H1 (cell line): ENCODE measurements at regions not wholly inside any gene's neighbourhood (a gene's known extent, or its start where the extent isn't known, plus 50 kb on each side); places are given as distances from the start of the nearest gene placed in this dataset.

Experiments
- CTCF ChIA-PET: fragments of 300-600 bp; sonication (Branson Sonifier 250); formaldehyde crosslinking; loops from one replicate; lab custom pipeline; 2021; ENCODE audit not compliant: partially characterized antibody; lab: Charles Lee
- POLR2A ChIA-PET: fragments of 300-600 bp; sonication (Branson Sonifier 250); formaldehyde crosslinking; loops from one replicate; lab custom pipeline; 2021; ENCODE audit warnings: inconsistent platforms; ENCODE audit not compliant: partially characterized antibody; lab: Charles Lee
- DNase-seq, 2 experiments: peaks; one replicate each; pipeline versions ENCODE4 v3.0.0 to v3.0.0-alpha.2; 2010 to 2022; ENCODE audit warnings: low spot score in 2 of 2, low read depth in 1 of 2, mixed read lengths in 1 of 2
- FAIRE-seq: peaks from 2 replicates; lab custom pipeline; 2011; peaks lifted over from hg19 to GRCh38; lab: Jason Lieb, UNC
- H2AFZ ChIP-seq: 2 replicates; pipeline ENCODE4 v1.8.1; 2012; ENCODE audit warnings: low read length, inconsistent platforms
- H2AK5ac ChIP-seq: 2 replicates; pipeline ENCODE4 v1.6.1; 2013; ENCODE audit warnings: low read depth, low read length
- H2BK120ac ChIP-seq: replicated peaks from 2 replicates; pipeline ENCODE3; 2013; ENCODE audit warnings: low read depth, low read length, inconsistent platforms
- H2BK12ac ChIP-seq: 2 replicates; pipeline ENCODE4 v1.6.1; 2013; ENCODE audit warnings: low read depth, low read length
- H2BK15ac ChIP-seq: 2 replicates; pipeline ENCODE4 v1.6.1; 2013; ENCODE audit warnings: low read length
- H2BK20ac ChIP-seq: 2 replicates; pipeline ENCODE4 v1.6.1; 2013; ENCODE audit warnings: low read length
- H2BK5ac ChIP-seq: 2 replicates; pipeline ENCODE4 v1.6.1; 2013; ENCODE audit warnings: low read depth, low read length
- H3K14ac ChIP-seq: 2 replicates; pipeline ENCODE4 v1.6.1; 2013; ENCODE audit warnings: inconsistent platforms; ENCODE audit not compliant: insufficient read length
- H3K18ac ChIP-seq: 2 replicates; pipeline ENCODE4 v1.6.1; 2013; ENCODE audit warnings: low read length; ENCODE audit errors: extremely low read depth
- H3K23ac ChIP-seq: 2 replicates; pipeline ENCODE4 v1.6.1; 2013; ENCODE audit warnings: inconsistent platforms; ENCODE audit not compliant: insufficient read length
- H3K23me2 ChIP-seq: 2 replicates; pipeline ENCODE4 v1.6.1; 2013; ENCODE audit warnings: low read depth, low read length
- H3K27ac ChIP-seq: 2 replicates; pipeline ENCODE4 v1.6.1; 2011; ENCODE audit warnings: low read depth, low read length, inconsistent platforms
- H3K27me3 ChIP-seq, 4 experiments: replicated peaks in 1 of 4; 1 replicate in 1 of 4; 2 replicates in 3 of 4; pipeline versions ENCODE4 v1.6.1 to v1.8.1; 2011 to 2013; ENCODE audit warnings: low read length in 3 of 4, mild to moderate bottlenecking in 3 of 4, inconsistent platforms in 2 of 4, mixed read lengths in 2 of 4, moderate library complexity in 1 of 4; ENCODE audit not compliant: control insufficient read depth in 3 of 4, insufficient read depth in 3 of 4; ENCODE audit errors: extremely low read depth in 1 of 4
- H3K36me3 ChIP-seq, 4 experiments: 2 replicates each; pipeline versions ENCODE4 v1.6.1 to v1.8.1; 2011 to 2013; ENCODE audit warnings: mild to moderate bottlenecking in 4 of 4, low read length in 3 of 4, moderate library complexity in 2 of 4, control low read depth in 1 of 4, inconsistent platforms in 1 of 4; ENCODE audit not compliant: insufficient read depth in 4 of 4, control insufficient read depth in 2 of 4
- H3K4ac ChIP-seq: replicated peaks from 2 replicates; pipeline ENCODE3; 2013; ENCODE audit warnings: low read length, low read depth, mixed read lengths, inconsistent platforms; ENCODE audit not compliant: insufficient read length
- H3K4me1 ChIP-seq, 4 experiments: replicated peaks in 1 of 4; 1 replicate in 1 of 4; 2 replicates in 3 of 4; pipeline versions ENCODE4 v1.6.1 to v1.8.1; 2011 to 2013; ENCODE audit warnings: low read length in 3 of 4, inconsistent platforms in 2 of 4, mixed read lengths in 1 of 4; ENCODE audit not compliant: insufficient read depth in 4 of 4, control insufficient read depth in 3 of 4
- H3K4me2 ChIP-seq, 2 experiments: 2 replicates each; pipeline versions ENCODE4 v1.6.1 to v1.8.1; 2011 to 2013; ENCODE audit warnings: low read depth in 2 of 2, low read length in 2 of 2, control low read depth in 1 of 2, inconsistent platforms in 1 of 2, mild to moderate bottlenecking in 1 of 2; ENCODE audit not compliant: insufficient read depth in 1 of 2
- H3K4me3 ChIP-seq, 4 experiments: fragments of 200-600, 300-600 bp in 1 of 4; sonication (generic), shearing (Covaris generic), sonication (Bioruptor Twin) in 1 of 4; 2 replicates each; pipeline versions ENCODE4 v1.5.1 to v1.8.1; 2011 to 2016; ENCODE audit warnings: low read length in 4 of 4, low read depth in 3 of 4, control low read depth in 2 of 4, inconsistent platforms in 2 of 4, mild to moderate bottlenecking in 2 of 4, mixed read lengths in 1 of 4, moderate library complexity in 1 of 4; ENCODE audit not compliant: insufficient read depth in 2 of 4; ENCODE audit errors: extremely low read depth in 1 of 4
- H3K56ac ChIP-seq: replicated peaks from 2 replicates; pipeline ENCODE3; 2013; ENCODE audit warnings: low read depth, mild to moderate bottlenecking, mixed read lengths, low read length, inconsistent platforms; ENCODE audit not compliant: insufficient read length
- H3K79me1 ChIP-seq: 2 replicates; pipeline ENCODE4 v1.6.1; 2013; ENCODE audit warnings: low read depth, low read length, control low read depth
- H3K79me2 ChIP-seq, 2 experiments: 2 replicates each; pipeline versions ENCODE4 v1.6.1 to v1.8.1; 2012 to 2013; ENCODE audit warnings: low read length in 2 of 2, mild to moderate bottlenecking in 2 of 2, inconsistent platforms in 1 of 2; ENCODE audit not compliant: insufficient read depth in 2 of 2, control insufficient read depth in 1 of 2
- H3K9ac ChIP-seq, 4 experiments: replicated peaks in 1 of 4; 1 replicate in 1 of 4; 2 replicates in 3 of 4; pipeline versions ENCODE4 v1.6.1 to v1.8.1; 2011 to 2013; ENCODE audit warnings: low read depth in 3 of 4, low read length in 3 of 4, control low read depth in 2 of 4, mild to moderate bottlenecking in 2 of 4, moderate library complexity in 2 of 4, inconsistent platforms in 1 of 4; ENCODE audit errors: extremely low read depth in 1 of 4
- H3K9me3 ChIP-seq, 2 experiments: 2 replicates each; pipeline versions ENCODE4 v1.6.1 to v1.8.1; 2012 to 2013; ENCODE audit warnings: mild to moderate bottlenecking in 2 of 2, moderate library complexity in 2 of 2, control low read depth in 1 of 2, inconsistent platforms in 1 of 2, low read depth in 1 of 2, low read length in 1 of 2, mixed read lengths in 1 of 2; ENCODE audit not compliant: insufficient read depth in 2 of 2
- H4K20me1 ChIP-seq, 2 experiments: replicated peaks in 1 of 2; 2 replicates each; pipeline versions ENCODE3 to v1.8.1; 2011 to 2013; ENCODE audit warnings: inconsistent platforms in 2 of 2, low read length in 2 of 2, mild to moderate bottlenecking in 1 of 2; ENCODE audit not compliant: insufficient read depth in 2 of 2, control insufficient read depth in 1 of 2
- H4K5ac ChIP-seq: 2 replicates; pipeline ENCODE4 v1.6.1; 2013; ENCODE audit warnings: low read length, low read depth, mixed read lengths, inconsistent platforms; ENCODE audit not compliant: insufficient read length
- H4K8ac ChIP-seq: 2 replicates; pipeline ENCODE4 v1.8.0; 2013; ENCODE audit warnings: mild to moderate bottlenecking, moderate library complexity, low read length, inconsistent platforms; ENCODE audit not compliant: insufficient read depth; ENCODE audit errors: extremely low read depth
- H4K91ac ChIP-seq: replicated peaks from 2 replicates; pipeline ENCODE3; 2013; ENCODE audit warnings: low read length, mixed read lengths, inconsistent platforms; ENCODE audit not compliant: insufficient read length
- HDAC6 ChIP-seq: IDR thresholded peaks from one replicate; pipeline ENCODE4 v1.7.1; 2012; ENCODE audit warnings: low read depth, mild to moderate bottlenecking, inconsistent platforms, low read length, moderate library complexity
- NANOG ChIP-seq: IDR thresholded peaks from 2 replicates; pipeline ENCODE4 v1.6.1; 2011; ENCODE audit warnings: low read length, low read depth, mild to moderate bottlenecking, inconsistent platforms; ENCODE audit not compliant: insufficient read depth, poor library complexity, severe bottlenecking
- WGBS, 2 experiments: shearing (Covaris generic) in 1 of 2; methylation state at CpG; one replicate each; pipeline versions ENCODE4 v1.1.6 to v1.1.7; 2013 to 2015; ENCODE audit warnings: low lambda C conversion rate in 2 of 2, mixed read lengths in 2 of 2, inconsistent platforms in 1 of 2, low coverage in 1 of 2, missing lambda C conversion rate in 1 of 2; ENCODE audit not compliant: insufficient replicate concordance in 2 of 2, insufficient coverage in 1 of 2, insufficient read length in 1 of 2; ENCODE audit errors: extremely low coverage in 1 of 2, missing lambda C conversion rate in 1 of 2; 5-methylcytosine and 5-hydroxymethylcytosine counted together

DNA sequence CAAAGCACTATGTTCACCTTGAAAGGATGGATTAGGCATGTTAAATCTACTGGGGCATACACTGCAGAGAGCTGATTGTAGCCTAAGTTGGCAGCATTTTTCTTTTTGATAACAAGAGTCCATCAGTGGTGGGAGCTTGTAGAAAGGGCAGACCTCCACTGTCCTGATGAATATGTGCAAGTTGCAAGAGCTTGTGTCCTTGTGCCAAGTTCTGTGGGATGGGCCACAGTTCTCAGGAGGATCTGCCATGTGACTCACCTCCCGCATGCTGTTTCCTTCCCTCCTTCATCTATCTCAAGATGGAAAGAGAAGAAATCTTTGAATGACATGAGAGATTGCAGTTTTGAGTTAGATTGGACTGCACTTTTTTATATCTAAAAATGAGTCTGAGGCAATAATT, 58.3 kb upstream of the GGTLC1 start:
- CTCF ChIA-PET = interaction anchor here (0.6 to 1.6 kb wide), 3 partner anchors 8 to 178 kb away, joined by 3 to 5 read pairs (median 3); no protein-coding TSS in a partner anchor
- H4K20me1 ChIP-seq = no peaks in the 10 kb centered on the region
- no peak for FAIRE-seq

More for the DNA sequence above, 58.3 kb upstream of the GGTLC1 start:
- Histone ChIP-seq H3K79me2 (no peaks in the 10 kb centered on the region), H3K4me2 (no peak overlapping the region), H3K23ac (no peak overlapping the region), H2BK12ac (no peak overlapping the region), H4K5ac (no peak overlapping the region), H2BK5ac (no peak overlapping the region), H3K9me3 (no peaks in the 10 kb centered on the region), H3K4ac (no peak overlapping the region), H2BK120ac (no peak overlapping the region), H3K27me3 (no peaks in the 10 kb centered on the region; a peak in 1 of 7 replicates), H3K14ac (no peak overlapping the region), H4K8ac (no peak overlapping the region), H3K36me3 (no peaks in the 10 kb centered on the region), H3K18ac (no peak overlapping the region), H3K79me1 (no peaks in the 10 kb centered on the region), H2BK20ac (no peak overlapping the region), H3K4me1 (no peaks in the 10 kb centered on the region; a peak in 1 of 7 replicates), H2AK5ac (no peak overlapping the region), H3K27ac (no peak overlapping the region), H4K91ac (no peak overlapping the region), H3K9ac (no peak overlapping the region), H2BK15ac (no peak overlapping the region), H3K4me3 (no peak overlapping the region), H3K23me2 (no peaks in the 10 kb centered on the region; the same call in 1 of the 2 replicates), H2AFZ (no peak overlapping the region), H3K56ac (no peak overlapping the region)
- POLR2A ChIA-PET = no interaction called here
- DNase-seq = no peak
- TF ChIP-seq HDAC6 (no peak), NANOG (no peak)
- 86% methylated on average over 1 of the region's 1 CpG; no CpG with 5 or more reads in 1 of the 2 experiments for WGBS, 2 experiments
